LNCAP (cell line): ENCODE measurements at regions not wholly inside any gene's neighbourhood (a gene's known extent, or its start where the extent isn't known, plus 50 kb on each side); places are given as distances from the start of the nearest gene placed in this dataset.

Experiments used
- CTCF ChIP-seq: fragments of 450-650 bp; IDR thresholded peaks from 2 replicates; pipeline ENCODE4 v1.5.1; 2017; ENCODE audit warnings: mild to moderate bottlenecking

DNA sequence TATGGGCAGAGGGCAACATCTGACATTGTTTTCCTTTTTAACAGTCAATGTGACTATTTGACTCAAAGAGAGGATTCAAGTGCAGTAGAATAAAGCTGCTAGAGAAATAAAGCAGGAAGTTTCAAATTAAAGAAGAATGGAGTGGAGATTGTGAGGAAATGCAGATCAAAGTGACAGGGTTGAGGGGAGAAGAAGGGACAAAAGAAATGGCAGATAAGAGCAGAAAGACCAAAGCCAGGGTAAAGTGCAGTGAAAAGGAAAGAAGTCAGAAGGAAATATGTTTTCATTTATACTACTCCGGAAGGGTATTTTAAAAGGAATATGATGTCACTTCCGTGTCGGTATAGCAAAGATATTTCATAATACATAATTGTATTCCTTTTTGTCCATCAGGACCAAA lies 297.5 kb upstream of the CRIM1 start:
- no peak for TF ChIP-seq CTCF

- no peak for TF ChIP-seq CTCF
Measured at GRCh38 chr2:36052819-36053218, 302.8 kb upstream of the CRIM1 start.

GRCh38 chr2:36044411-36044810 lies 311.2 kb upstream of the CRIM1 start:
- no peak for TF ChIP-seq CTCF

DNA sequence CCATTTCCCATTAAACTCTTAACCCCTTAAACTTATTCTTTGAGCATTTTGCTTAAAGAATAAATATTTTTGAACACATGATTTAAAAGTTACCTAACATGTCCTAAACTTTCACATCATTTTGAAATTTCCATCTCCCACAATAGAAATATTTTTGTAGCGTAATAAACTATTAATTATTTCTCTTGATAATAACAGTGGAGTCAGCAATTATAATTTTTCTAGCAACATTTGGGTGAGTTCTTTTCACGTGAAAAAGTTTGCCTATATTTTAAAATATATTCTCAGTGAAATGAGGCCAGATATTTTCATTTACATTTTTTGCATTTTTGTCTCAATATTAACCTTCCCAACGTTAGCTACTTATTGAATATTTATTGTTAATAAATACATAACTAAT lies 320.4 kb upstream of the CRIM1 start:
- TF ChIP-seq CTCF = no peak

DNA sequence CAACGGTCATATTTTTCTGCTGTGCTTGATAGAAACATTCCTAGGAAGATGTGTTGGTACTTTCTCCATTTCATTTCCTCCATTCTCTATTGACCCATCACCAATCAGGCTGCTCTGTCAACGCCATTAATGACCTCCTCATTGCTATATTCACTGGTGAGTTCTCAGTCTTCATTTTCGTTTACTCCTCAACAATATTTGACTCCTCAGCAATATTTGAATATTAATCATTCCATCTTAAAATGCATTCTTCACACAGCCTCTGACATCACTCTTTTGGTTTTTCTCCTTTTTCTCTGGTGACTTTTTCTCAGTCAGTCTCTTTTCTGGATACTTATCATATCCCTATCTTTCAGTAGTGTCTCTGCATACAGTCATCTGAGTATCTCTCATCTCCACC lies 323.5 kb upstream of the CRIM1 start:
- TF ChIP-seq CTCF = no peak

- TF ChIP-seq CTCF = no peak
Measured at GRCh38 chr2:36031471-36031870, 324.1 kb upstream of the CRIM1 start.

GRCh38 chr2:36027616-36028015 lies 328.0 kb upstream of the CRIM1 start:
- no peak for TF ChIP-seq CTCF

DNA sequence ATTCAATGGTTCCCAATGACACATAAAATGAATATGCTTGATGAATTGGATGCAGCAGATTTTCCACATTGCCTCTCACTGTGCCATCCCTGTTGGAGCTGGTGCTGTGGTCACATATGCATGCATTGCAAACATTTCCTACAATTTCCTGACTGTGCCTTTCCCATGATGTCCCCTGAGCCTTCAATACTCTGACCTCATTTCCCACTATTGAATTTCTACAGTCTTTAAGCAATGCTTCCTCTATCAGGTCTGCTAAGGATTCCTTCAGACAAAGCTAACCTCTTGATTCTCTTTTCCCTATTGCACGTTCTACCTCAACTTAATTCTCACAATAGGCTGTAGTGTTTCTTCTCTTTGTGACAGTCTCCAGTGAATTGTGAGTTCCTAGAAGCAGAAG lies 342.5 kb upstream of the CRIM1 start:
- TF ChIP-seq CTCF = no peak
